Activated CD4-positive, alpha-beta T cell treated with anti-CD3 and anti-CD28 coated beads, Interleukin-2, amount 50 U/mL, for 4 hours (primary cell): ENCODE measurements at regions not wholly inside any gene's neighbourhood (a gene's known extent, or its start where the extent isn't known, plus 50 kb on each side); places are given as distances from the start of the nearest gene placed in this dataset.
"Not testable (repeated sequence)": the region's sequence is repeated elsewhere in the genome, so short reads cannot be mapped to it uniquely, and the experiment has no call there.

Experiments used
- DNase-seq, 2 experiments: peaks; one replicate each; pipeline ENCODE4 v3.0.0-alpha.2; 2020

DNA sequence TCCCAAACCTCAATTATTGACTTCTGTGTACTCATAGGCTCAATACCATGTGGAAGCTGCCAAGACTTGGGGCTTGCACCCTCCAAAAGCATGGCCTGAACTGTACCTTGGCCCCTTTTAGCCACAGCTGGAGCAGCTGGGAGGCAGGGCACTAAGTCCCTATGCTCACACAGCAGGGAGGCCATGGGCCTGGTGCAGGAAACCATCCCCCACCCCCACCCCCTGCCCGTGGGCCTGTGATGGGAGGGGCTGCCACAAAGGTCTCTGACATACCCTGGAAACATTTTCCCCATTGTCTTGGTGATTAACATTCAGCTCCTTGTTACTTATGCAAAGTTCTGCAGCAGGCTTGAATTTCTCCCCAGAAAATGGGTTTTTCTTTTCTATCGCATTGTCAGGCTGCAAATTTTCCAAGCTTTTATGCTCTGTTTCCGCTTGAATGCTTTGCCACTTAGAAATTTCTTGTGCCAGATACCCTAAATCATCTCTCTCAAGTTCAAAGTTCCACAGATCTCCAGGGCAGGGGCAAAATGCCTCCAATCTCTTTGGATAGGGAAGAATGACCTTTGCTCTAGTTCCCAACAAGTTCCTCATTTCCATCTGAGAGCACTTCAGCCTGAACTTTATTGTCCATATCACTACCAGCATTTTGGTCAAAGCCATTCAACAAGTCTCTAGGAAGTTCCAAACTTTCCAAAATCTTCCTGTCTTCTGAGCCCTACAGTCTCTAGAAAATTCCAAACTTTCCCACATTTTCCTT lies 141.8 kb downstream of the AHR start:
- not testable (repeated sequence) for DNase-seq

DNA sequence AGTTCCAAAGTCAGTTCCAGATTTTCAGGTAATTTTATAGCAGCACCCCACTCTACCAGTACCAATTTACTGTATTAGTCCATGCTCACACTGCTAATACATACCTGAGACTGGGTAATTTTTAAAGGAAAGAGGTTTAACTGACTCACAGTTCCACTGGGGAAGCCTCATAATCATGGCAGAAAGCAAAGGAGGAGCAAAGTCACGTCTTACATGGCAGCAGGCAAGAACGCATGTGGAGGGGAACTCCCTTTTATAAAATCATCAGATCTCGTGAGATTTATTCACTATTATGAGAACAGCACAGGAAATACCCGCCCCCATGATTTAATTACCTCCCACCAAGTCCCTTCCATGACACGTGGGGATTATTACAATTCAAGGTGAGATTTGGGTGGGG lies 142.4 kb downstream of the AHR start:
- DNase-seq = no peak

DNA sequence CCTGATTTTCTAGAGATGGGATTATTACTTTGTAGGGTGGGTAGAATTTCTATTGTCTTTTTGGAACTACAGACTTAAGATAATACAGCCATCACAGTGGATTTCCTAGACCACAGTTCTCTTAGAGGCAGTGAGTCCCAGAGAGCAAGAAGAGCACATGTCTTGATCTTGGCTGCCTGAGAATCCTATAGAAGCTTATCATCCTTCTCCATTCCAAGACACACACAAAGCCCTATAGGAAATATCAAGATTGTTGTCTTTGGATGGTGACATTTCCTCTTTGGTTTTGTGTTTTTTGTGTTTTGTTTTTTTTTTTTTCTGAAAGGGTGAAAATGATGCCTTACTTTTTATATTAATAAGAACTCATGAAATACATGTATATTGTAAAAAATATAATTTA lies 143.1 kb downstream of the AHR start:
- DNase-seq = no peak

DNA sequence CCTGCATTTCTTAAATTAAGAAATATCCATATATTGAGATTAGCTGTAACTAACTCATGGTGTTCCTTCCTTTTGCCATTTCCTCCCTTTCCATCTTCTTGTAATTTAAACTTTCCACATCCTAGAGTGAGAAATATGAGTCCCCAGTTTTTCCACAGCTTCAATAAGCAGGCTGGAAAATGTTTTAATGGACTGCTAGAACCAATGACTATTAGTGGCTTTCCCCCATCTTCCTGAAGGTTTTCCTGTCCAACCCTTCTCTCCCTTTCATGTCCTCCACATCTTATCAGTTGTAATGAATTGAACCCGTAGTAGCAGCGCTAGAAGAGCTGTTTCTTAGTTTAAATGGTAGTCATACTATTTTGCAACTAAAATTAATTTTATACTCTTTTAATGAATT lies 145.7 kb downstream of the AHR start:
- DNase-seq = no peak

DNA sequence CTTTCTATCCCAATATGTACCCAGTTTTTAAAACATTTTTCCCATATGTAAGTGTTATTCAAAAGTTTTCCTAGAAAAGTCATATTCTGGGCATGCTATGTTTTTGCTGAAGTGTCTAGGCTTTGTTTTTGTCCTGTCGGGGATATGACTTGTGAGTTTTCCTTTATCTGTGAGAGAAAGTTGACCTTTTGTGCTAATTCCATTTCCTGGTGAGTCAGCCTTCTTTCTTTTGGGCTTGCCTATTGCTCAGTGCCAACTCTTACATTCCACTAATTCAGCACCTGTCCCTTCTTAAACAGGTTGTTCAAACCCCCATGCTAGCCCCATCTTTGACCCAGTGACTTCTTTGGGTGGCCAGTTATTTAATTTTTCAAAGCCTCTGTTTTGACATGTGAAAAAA lies 146.2 kb downstream of the AHR start:
- DNase-seq = no peak

DNA sequence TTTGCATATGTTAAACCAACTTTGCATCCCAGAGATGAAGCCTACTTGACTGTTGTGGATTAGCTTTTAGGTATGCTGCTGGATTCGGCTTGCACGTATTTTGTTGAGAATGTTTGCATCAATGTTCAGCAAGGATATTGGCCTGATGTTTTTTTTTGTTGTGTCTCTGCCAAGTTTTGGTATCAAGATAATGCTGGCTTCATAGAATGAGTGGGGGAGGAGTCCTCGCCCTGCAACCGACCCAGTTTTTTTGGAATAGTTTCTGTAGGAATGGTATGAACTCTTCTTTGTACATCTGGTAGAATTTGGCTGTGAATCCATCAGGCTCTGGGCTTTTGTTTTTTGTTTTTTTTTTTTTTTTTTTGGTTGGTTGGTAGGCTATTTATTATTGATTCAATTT lies 147.9 kb downstream of the AHR start:
- DNase-seq = no peak

DNA sequence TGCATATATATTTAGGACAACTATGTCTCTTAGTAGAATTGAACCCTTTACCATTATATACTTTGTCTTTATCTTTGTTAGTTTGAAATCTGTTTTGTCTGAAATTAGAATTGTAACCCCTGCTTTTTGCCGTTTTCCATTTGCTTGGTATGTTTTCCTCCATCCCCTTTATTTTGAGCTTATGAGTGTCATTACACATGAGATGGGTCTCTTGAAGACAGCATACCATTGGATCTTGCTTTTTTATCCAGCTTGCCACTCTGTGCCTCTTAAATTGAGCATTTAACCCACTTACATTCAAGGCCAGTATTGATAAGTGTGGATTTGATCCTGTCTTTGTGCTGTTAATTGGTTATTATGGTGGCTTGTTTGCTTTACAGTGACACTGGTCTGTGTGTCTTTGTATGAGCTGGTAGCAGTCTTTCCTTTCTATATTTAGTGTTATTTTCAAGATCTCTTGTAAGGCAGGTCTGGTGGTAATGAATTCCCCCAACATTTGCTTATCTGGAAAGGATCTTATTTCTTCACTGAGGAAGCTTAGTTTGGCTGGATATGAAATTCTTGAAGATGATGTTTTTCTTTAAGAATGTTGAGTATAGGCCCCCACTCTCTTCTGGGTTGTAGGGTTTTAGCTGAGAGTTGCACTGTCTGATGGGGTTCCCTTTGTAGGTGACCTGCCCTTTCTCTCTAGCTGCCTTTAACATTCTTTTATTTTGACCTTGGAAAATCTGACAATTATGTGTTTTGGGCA lies 149.5 kb downstream of the AHR start:
- no peak for DNase-seq

DNA sequence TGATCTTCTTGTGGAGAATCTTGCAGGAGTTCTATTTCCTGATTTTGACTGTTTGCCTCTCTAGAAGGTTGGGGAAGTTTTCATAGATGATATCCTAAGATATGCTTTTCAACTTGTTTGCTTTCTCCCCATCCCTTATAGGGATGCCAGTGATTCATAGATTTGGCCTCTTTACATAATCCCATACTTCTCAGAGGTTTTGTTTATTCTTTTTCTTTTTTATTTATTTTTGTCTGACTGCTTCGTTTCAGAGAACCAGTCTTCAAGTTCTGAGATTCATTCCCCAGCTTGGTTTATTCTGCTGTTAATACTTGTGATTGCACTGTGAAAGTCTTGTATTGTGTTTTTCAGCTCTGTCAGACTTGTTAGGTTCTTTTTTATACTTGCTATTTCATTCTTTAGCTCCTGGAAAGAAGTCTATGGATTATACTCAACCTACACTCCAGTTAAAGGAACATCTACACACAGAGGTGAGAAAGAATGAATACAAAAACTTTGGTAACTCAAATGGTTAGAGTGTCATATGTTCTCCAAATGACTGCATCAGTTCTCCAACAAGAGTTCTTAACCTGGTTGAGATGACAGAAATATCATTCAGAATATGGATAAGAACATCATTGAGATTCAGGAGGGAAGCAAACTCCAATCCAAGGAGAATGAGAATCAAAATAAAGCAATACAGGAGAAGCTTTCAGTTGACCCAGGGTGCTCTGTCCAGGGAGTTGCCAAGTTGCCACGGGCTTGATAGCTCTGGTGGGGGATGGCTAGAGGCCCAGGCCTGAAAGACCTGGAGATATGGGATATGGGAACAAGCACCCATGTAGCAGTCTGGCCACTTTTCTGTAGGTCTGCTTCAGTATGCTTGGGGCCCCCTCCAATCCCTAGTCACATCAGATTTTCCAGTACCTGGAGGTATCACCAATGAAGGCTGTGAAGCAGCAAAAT lies 150.3 kb downstream of the AHR start:
- no peak for DNase-seq

DNA sequence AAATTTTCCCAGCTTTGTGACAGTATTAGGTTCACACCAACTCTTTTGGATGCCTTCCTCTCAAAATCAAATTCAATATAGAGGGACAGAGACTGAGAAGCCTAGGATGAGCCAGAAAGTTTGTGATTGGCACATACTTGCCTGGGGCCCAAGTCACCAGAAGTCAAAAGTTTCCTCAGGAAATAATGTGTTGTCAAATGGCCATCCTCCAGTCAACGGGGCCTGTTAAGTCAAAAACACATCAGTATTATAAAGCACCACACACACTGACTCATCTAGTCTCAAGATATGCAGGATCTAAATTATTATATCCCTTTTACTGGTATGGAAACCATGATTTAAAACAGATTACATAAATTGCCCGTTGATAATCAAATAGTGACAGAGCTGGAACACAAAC lies 158.1 kb downstream of the AHR start:
- DNase-seq = no peak

DNA sequence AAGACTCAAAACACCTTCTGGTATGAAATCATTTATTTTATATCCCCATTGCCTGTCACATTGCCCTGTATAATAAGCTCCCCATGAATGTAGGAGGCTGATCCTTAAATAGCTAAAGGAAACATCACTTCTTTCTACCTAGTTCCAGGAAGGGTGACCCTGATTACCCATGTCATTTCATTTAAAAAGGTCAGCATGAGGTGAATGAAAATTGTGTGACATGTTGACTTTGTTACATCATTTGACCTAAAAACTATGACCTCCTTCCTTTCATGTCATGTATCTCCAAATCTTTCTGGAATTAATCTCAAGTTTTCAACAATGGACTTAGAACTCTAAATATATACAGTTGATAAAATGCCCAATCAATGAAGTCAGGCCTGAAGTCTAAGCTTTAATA lies 161.5 kb downstream of the AHR start:
- no peak for DNase-seq

DNA sequence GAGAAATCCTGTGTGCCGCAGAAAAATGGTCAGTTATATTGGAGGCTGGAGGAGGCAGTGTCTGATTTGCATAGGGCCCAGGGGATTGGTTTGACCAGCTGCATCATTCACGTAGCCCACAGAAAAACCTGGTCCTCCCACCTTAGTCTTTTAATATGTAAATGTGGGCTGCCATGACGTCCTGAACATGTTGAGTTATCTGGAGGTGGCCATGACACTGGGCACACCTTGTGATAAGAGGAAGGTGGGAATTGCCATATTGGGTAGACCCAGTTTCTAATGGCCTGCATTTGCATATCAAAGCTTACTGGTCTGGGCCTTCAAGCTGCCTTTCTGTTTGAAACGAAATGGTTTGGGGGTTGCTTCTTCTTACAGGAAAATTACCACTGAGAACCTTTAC lies 162.2 kb downstream of the AHR start:
- no peak for DNase-seq

DNA sequence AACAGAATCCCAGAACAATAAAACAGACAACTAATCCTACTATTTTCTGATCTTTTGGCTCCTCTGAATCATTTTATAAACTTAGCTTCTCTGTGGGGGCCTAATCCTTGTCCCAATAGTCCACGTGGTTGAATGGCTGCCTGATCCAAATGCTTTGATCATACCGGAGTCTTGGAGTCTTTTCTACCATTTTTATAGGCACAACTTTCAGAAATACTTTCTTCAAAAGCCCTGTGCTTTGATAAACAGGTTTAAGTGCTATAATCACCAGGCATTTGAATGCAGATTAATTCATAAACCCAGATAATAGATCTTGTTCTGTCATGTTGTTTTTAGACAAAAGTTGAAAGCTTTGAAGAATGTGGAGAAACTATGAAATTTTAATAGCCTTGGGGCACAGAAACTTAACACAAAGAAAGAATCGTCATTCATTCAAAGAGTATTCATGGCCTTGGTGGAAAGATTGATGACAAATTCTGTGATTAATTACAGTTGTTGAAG lies 163.7 kb downstream of the AHR start:
- no peak for DNase-seq

DNA sequence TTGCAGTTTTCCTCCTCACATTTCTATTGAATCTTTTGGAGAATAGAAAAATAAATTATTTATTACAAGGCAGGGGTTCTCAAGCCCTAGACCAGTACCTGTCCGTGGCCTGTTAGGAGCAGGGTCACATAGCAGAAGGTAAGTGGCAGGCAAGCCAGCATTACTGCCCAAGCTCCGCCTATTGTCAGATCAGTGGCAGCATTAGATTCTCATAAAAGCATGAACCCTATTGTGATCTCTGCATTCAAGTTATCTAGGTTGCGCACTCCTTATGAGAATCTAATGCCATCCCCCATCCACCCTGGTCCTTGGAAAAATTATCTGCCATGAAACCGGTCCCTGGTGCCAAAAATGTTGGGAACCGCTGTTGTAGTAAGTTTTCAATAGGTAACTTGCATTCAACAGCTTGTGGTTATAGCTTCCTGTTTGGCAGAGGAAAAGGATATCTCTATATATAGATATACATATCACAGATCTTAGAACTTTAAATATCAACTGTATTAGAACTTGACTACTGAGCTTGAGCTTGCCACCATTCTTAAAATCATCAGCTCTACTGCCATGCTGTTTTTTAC lies 165.1 kb downstream of the AHR start:
- no peak for DNase-seq

DNA sequence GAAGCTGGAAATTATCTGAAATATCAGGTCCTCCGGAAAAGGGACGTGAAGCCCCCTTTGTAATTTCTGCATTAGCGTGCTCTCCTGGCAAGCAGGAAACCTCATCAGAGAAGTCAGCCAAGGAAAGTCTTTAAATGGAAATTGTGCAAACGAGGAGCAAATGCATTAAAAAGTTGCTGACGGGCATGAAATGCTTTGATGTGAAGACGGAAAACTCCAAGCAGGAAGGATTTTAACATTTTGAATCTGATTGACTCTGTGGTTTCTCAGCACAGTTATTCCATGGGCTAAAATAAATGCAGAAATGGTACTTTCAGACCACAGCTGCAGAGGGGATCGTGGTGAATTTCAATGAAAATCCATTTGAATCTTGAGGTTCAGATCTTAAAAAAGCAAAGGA lies 167.8 kb downstream of the AHR start:
- DNase-seq = no peak

DNA sequence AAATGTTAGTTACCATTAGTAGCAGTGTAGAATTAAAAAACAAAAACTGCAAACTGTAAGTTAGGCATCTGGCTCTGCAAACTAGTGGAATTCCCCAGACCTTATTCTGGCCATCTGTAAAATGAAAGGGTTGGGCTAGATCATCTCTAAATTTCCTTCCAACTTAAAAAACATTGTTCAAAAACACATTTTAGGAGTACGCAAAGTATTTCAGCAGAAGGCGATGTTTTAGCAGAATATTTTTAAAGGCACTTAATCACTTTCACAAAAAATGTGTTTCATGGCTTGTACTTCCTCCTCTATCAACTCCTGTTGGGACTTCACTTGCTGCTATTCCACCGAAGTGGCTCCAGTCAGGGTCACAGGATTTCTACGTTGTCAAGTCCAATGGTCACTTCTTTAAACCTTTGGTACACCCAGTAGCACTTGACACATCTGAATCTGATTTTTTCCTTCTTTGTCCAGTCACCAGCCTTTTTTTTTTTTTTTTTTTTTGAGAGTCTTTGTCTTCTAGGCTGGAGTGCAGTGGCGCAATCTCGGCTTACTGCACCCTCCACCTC lies 169.0 kb downstream of the AHR start:
- DNase-seq = no peak

DNA sequence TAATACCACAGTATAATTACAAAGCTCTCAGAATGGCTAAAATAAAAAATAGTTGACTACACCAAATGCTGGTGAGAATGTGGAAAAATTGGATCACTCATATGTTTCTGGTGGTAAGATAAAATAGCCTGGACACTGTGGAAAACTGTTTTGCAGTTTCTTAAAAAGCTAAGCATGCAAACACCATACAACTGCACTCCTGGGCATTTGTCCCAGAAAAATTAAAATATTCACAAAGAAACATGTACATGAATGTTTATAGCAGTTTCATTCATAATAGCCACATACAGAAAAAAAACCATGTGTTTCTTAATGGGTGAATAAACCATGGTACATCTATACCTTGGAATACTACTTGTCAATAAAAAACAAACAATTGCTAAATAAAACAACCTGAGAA lies 172.9 kb downstream of the AHR start:
- no peak for DNase-seq

DNA sequence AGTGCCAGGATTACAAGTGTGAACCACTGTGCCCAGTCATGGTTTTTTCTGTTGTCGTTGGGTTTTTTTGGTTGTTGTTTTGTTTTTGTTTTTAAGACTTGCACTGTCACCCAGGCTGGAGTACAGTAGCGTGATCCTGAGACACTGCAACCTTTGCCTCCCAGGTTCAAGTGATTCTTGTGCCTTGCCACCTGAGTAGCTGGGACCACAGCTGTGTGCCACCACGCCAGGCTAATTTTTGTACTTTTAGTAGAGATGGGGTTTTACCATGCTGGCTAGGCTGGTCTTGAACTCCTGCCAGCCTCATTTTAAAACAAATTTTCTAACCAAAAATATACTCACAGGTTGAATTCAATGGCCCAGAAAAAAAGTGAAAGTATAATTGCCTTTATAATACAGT lies 174.1 kb downstream of the AHR start:
- no peak for DNase-seq

DNA sequence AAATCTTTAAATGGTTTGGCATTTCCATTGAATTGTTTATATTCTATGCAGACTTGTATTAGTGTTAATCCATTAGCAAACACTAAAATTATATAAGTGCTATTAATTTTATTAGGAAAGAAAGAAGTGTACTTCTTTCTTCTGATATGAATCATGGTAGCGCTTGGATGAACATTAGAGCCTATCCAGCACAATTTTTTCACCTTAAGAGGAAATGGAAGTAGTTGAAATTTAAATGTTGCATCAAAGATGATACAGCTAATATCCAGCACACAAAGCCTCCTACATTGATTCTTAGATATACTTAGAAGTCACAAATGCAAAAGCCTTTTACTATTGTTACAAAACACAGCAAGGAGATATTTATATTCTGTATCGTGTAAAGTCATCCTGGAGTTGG lies 174.5 kb downstream of the AHR start:
- no peak for DNase-seq

DNA sequence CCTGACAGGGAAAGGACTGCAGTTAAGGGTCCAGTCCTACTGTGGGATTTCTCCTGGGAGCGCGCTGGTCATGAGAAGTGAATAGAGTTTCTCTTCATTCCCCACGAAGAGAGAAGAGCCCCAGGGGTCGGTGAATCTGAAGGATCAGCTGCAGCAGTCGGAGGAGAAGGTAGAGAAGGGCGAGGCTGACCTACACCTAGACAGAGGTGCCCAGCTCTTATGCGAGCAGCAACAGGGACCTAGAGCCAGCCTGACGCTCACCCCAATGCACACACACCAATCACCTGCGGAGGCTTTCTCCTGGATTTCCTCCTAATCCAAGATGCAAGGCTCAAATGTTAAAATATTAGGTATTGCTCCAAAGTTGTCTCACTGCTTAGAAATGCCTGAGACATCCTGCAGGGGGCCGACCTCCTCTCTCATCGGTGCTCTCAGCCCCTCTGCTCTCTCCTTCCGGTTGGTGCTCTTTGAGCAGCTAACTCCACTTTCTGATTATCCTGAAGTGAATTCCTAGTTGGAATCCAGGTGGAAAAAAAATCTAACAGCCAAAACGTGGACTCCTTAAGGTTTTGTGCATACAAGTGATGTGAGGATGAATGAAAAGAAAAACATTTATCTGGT lies 176.4 kb downstream of the AHR start:
- no peak for DNase-seq

DNA sequence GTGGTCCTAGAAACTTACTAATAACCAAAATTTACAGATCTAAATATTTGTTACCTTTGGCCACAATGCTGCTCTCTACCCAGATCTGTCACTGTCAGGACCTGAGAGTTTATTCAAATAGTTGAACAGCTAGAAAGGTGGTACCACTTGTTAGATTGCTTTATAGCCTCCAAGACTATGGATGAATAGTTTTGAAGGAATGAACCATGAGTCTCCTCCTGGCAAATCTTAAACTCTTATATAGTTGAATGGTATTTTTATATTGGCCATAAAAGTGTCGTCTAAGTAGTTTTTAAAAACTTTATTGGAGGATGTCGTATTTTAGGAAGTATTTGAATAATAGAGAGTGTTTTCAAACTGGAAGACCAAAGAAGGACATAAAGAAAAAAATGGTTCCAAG lies 178.7 kb downstream of the AHR start:
- DNase-seq = no peak

DNA sequence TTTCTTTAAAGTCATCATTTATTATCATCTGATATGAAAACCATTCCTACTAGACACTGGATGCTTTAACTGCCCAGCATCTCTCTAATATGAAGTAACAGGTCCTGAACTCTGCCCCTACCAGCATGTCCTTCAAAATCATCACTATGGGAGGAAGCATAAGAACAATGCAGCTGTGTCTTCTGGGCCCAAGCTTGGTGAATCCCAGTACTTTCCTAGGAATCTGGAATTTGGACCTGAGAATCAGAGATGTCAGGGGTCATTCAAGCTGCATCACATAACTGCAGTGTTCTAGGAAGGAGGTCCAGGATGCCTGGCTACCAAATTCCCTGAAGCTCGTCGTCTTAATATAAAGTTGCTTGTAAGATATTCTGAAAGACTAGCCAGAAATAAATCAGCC lies 182.7 kb downstream of the AHR start:
- no peak for DNase-seq

DNA sequence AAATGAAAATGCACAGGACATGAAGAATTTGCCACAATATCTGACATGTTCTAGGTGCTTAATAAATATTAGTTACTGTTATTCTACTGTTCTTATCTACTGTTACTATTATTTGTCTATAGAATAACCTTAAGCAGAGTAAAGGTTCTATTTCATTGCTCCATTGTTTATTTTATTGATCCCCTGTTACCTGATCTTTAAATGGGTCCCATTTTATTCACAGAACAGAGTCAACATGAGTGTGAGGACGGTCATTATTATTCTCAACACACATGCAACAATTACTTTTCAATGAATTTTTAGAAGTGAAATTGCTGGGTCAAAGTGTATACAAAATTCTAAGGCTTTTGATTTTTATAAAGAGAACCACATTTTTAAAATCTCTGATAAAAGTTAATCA lies 186.9 kb downstream of the AHR start:
- no peak for DNase-seq
